ENCODE measurements at regions not wholly inside any gene's neighbourhood (a gene's known extent, or its start where the extent isn't known, plus 50 kb on each side); places are given as distances from the start of the nearest gene placed in this dataset.

DNA sequence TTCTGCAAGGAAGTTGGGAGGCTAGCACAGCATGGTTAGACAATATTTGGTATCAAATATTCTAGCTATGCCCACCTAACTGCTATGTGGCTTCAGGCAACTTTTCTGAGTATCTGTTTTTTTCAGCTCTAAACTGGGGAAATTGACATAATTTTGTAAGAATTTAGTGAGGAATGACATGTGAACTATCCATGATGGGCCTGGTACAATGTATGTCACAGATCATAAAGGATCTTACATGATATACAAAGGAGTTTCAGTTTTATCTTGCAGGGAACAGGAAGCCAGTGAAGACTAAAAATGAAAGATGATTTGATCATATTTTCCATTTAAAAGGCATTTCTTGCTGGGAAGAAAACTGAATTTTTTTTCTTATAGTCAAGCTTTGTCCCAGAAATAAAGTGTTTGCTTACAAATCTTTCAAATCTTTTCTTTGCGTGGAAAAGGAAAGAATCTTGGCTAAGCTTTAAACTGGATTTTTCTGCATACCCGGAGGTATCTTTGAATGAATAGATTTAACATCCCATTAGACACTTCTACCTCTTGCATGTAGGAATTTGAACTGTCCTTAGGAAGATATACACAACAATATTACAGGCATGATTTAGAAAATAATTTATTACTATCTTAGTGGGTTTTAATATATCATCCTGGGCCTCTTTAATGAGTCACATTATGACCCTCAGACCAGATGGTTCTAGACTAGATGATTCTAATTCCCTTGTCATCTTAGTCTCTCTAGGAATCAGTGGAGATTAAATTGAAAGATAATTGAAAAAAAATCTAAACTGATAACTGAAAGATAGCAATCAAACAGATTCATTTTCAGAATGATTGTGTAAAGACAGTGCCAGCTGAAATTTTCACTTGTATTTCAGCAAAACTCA lies 436.0 kb upstream of the THBS1 start:
- no peak for TF ChIP-seq POLR2AphosphoS5 (IDR thresholded peaks at IDR 0.05; ENCODE audit: low read depth, low read length)
- no peak for TF ChIP-seq TBP (IDR thresholded peaks at IDR 0.05; ENCODE audit: low read depth, low read length)
- TF ChIP-seq CTCF (IDR thresholded peaks at IDR 0.05; ENCODE audit: control extremely low read depth in 1 of 3, insufficient read depth in 1 of 3, low read depth in 1 of 3, low read length in 3 of 3): no peak
- TF ChIP-seq NRF1 (IDR thresholded peaks at IDR 0.05; ENCODE audit: low read depth, low read length): no peak
